ENCODE measurements at regions not wholly inside any gene's neighbourhood (a gene's known extent, or its start where the extent isn't known, plus 50 kb on each side); places are given as distances from the start of the nearest gene placed in this dataset.
"Not testable (repeated sequence)": the region's sequence is repeated elsewhere in the genome, so short reads cannot be mapped to it uniquely, and the experiment has no call there.

DNA sequence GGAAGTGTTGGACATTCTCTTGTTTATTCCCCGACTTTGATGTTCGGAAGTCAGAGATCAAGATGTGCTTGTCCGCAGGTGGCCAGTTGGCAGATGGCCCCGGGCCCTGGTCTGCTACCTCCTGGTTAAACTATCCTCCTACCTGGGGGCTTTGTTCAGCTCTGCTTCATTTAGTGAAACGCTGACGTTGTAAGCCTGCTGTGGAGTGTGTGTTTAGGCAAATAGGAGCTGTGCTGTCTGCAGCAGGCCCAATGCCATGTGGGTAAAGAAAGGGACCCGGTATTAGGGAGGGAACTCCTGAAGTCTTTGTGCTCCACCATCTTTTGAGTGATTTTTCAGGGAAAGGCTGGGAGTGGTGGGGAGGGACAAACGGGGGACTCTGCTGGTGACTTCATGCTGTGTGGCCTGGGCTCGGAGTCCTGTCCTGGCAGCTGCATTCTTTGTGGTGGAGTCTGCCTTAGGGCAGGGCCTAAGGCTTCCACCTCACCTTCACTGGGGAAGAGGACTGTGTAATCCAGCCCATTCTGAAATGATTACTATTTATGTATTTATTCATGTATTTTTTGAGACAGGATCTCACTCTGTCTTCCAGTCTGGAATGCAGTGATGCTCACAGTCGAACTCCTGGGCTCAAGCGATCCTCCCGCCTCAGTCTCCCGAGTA lies 171.1 kb upstream of the KLF6 start:
- Histone ChIP-seq H3K36me3 (no peaks in the 10 kb centered on the region), H3K4me1 (peaks cover 0 to 4% of the 10 kb centered on the region in 2 donors), H3K4me3 (no peak overlapping the region), H3K27ac (no peak overlapping the region), H3K9me3 (no peaks in the 10 kb centered on the region), H3K27me3 (no peaks in the 10 kb centered on the region)
- TF ChIP-seq, protein P1, sequence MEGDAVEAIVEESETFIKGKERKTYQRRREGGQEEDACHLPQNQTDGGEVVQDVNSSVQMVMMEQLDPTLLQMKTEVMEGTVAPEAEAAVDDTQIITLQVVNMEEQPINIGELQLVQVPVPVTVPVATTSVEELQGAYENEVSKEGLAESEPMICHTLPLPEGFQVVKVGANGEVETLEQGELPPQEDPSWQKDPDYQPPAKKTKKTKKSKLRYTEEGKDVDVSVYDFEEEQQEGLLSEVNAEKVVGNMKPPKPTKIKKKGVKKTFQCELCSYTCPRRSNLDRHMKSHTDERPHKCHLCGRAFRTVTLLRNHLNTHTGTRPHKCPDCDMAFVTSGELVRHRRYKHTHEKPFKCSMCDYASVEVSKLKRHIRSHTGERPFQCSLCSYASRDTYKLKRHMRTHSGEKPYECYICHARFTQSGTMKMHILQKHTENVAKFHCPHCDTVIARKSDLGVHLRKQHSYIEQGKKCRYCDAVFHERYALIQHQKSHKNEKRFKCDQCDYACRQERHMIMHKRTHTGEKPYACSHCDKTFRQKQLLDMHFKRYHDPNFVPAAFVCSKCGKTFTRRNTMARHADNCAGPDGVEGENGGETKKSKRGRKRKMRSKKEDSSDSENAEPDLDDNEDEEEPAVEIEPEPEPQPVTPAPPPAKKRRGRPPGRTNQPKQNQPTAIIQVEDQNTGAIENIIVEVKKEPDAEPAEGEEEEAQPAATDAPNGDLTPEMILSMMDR (IDR thresholded peaks at IDR 0.05) = no peak
- no peak for DNase-seq (ENCODE audit: low spot score)

DNA sequence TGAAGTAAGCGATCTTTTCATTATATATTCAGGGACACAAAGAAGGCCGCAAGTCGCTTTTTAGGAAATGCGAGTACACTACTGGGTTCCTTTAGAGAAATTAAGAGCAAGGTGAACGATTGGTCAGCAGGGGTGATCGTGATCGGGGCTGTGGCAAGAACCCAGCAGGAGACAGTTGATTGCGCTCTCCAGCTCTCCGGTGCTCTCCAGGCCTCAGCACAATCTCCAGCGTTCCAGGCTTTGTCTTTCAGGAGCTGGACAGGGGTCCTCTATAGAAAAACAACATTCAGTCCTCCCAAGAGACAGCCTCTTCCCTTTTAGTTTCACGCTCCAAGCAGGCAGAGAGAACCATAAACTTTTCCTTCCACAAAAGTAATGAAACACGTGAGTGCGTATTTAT lies 170.5 kb upstream of the KLF6 start:
- no peak for DNase-seq (ENCODE audit: low spot score)
- peaks cover 0 to 1% of the 10 kb centered on the region in 2 donors for H3K4me1 ChIP-seq
- H3K9me3 ChIP-seq = no peaks in the 10 kb centered on the region
- TF ChIP-seq, protein P1 (IDR thresholded peaks at IDR 0.05) = no peak
- no peaks in the 10 kb centered on the region for H3K27me3 ChIP-seq
- no peaks in the 10 kb centered on the region for H3K36me3 ChIP-seq
- H3K4me3 ChIP-seq = no peak overlapping the region
- no peak overlapping the region for H3K27ac ChIP-seq

DNA sequence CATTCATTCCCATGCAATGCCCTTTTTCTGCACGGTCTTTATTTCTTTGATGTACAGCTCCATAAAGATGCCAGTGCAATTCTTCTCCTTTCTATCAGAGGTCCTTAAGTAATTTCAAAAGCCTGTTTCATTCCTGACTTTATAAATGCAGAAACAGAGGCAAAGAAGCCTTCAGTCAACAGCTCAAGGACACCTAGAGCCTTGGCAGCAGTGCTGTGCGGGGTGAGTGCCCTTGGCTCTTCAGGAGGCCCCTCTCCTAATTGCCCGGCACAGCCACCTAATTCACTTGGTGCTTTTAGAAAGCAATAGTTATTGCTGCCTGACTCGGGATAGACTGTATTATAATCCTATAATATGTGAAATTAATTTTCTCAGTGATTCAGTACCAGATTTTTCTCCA lies 169.6 kb upstream of the KLF6 start:
- TF ChIP-seq, protein P1 (IDR thresholded peaks at IDR 0.05) = no peak
- no peak overlapping the region for H3K27ac ChIP-seq
- no peak for DNase-seq (ENCODE audit: low spot score)

DNA sequence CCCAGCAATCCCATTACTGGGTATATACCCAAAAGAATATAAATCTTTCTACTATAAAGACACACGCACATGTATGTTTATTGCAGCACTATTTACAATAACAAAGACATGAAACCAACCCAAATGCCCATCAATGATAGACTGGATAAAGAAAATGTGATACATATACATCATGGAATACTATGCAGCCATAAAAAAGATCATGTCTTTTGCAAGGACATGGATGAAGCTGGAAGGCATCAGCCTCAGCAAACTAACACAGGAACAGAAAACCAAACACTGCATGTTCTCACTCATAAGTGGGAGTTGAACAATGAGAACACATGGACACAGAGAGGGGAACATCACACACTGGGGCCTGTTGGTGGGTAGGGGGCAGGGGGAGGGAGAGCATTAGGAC lies 169.0 kb upstream of the KLF6 start:
- not testable (repeated sequence) for DNase-seq (ENCODE audit: low spot score); H3K27me3 ChIP-seq; H3K36me3 ChIP-seq; H3K4me1 ChIP-seq; H3K27ac ChIP-seq; H3K4me3 ChIP-seq; H3K9me3 ChIP-seq

More for the DNA sequence above, 169.6 kb upstream of the KLF6 start:
- Histone ChIP-seq H3K36me3 (no peaks in the 10 kb centered on the region), H3K4me1 (no peaks in the 10 kb centered on the region), H3K27me3 (no peaks in the 10 kb centered on the region), H3K9me3 (no peaks in the 10 kb centered on the region), H3K4me3 (no peak overlapping the region)

DNA sequence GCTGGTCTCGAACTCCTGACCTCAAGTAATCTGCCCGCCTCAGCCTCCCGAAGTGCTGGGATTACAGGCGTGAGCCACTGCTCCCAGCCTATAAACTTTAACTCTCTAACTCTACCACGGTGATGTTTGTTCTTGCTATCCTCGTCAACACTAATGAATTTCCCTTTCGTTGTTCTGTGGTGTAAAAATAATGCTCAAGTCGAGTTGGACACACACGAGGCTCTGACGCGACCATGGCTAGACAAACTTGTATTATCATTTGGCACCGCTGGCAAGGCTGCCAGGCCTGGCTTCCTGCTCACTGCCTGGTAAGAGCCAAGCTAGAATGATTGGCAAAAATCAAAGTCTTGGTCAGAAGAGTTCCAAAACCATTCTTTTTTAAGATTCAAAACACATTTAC lies 167.0 kb upstream of the KLF6 start:
- Histone ChIP-seq H3K27ac (no peak overlapping the region), H3K4me1 (no peaks in the 10 kb centered on the region)
- peak; percentile 51 for DNase-seq (ENCODE audit: low spot score)

GRCh38 chr10:3950676-3951275 lies 165.8 kb upstream of the KLF6 start:
- no peak overlapping the region for H3K27ac ChIP-seq
- H3K36me3 ChIP-seq = no peaks in the 10 kb centered on the region
- no peak for DNase-seq (ENCODE audit: low spot score)
- no peak overlapping the region for H3K4me3 ChIP-seq
- H3K9me3 ChIP-seq = no peaks in the 10 kb centered on the region
- H3K4me1 ChIP-seq = peaks cover 0 to 6% of the 10 kb centered on the region in 2 donors
- TF ChIP-seq, protein P1 (IDR thresholded peaks at IDR 0.05) = no peak
- H3K27me3 ChIP-seq = no peaks in the 10 kb centered on the region

More for the DNA sequence above, 167.0 kb upstream of the KLF6 start:
- H3K4me3 ChIP-seq = no peak overlapping the region
- H3K36me3 ChIP-seq = no peaks in the 10 kb centered on the region
- H3K9me3 ChIP-seq = no peaks in the 10 kb centered on the region
- TF ChIP-seq, protein P1 (IDR thresholded peaks at IDR 0.05) = no peak
- no peaks in the 10 kb centered on the region for H3K27me3 ChIP-seq

All from right atrium auricular region (tissue), 2 donors.